Activated CD4-positive, alpha-beta T cell treated with anti-CD3 and anti-CD28 coated beads, Interleukin-2, amount 10 ng/mL, durations not matched to agents 24 days and 14 days (primary cell): ENCODE measurements at regions not wholly inside any gene's neighbourhood (a gene's known extent, or its start where the extent isn't known, plus 50 kb on each side); places are given as distances from the start of the nearest gene placed in this dataset.

Experiments used
- DNase-seq: peaks from one replicate; pipeline ENCODE4 v3.0.0; 2022
- H3K27ac Mint-ChIP-seq: one replicate; pipeline ENCODE4 v1.8.0; 2022; ENCODE audit warnings: mild to moderate bottlenecking, mixed read lengths
- H3K27me3 Mint-ChIP-seq: one replicate; pipeline ENCODE4 v1.8.0; 2022; ENCODE audit warnings: mixed read lengths
- H3K36me3 Mint-ChIP-seq: one replicate; pipeline ENCODE4 v1.8.0; 2022; ENCODE audit warnings: low read depth, mild to moderate bottlenecking, mixed read lengths
- H3K4me1 Mint-ChIP-seq: one replicate; pipeline ENCODE4 v1.8.0; 2021; ENCODE audit warnings: mixed read lengths
- H3K4me3 Mint-ChIP-seq: one replicate; pipeline ENCODE4 v1.8.0; 2022; ENCODE audit warnings: mild to moderate bottlenecking, moderate library complexity, mixed read lengths
- H3K9me3 Mint-ChIP-seq: one replicate; pipeline ENCODE4 v1.8.0; 2021; ENCODE audit warnings: mixed read lengths
- intact Hi-C: fragments of 100-400 bp; cut with micrococcal nuclease; formaldehyde crosslinking; loops from one replicate; pipeline ENCODE4 v1.15.1; 2023

- no peak overlapping the region for H3K27ac Mint-ChIP-seq
- H3K4me3 Mint-ChIP-seq = no peak overlapping the region
- no peaks in the 10 kb centered on the region for H3K36me3 Mint-ChIP-seq
- no peaks in the 10 kb centered on the region for H3K4me1 Mint-ChIP-seq
- DNase-seq = no peak
- no peaks in the 10 kb centered on the region for H3K9me3 Mint-ChIP-seq
- intact Hi-C loops = no loop called here
- H3K27me3 Mint-ChIP-seq = peaks cover 2% of the 10 kb centered on the region
Measured at GRCh38 chr14:49401373-49401772, 184.8 kb downstream of the RPS29 start.

- Mint-ChIP-seq H3K36me3 (no peaks in the 10 kb centered on the region), H3K27me3 (peaks cover 2% of the 10 kb centered on the region), H3K27ac (no peak overlapping the region), H3K4me3 (no peak overlapping the region), H3K4me1 (no peaks in the 10 kb centered on the region), H3K9me3 (no peaks in the 10 kb centered on the region)
- intact Hi-C loops = no loop called here
- no peak for DNase-seq
Measured at GRCh38 chr14:49396801-49397200, 189.4 kb downstream of the RPS29 start.

GRCh38 chr14:49381778-49382177 is 204.4 kb downstream of the RPS29 start:
- Mint-ChIP-seq H3K27ac (no peak overlapping the region), H3K36me3 (no peaks in the 10 kb centered on the region), H3K4me3 (no peak overlapping the region), H3K27me3 (no peaks in the 10 kb centered on the region), H3K4me1 (no peaks in the 10 kb centered on the region), H3K9me3 (peaks cover 6% of the 10 kb centered on the region)
- intact Hi-C loops = no loop called here
- no peak for DNase-seq

- Mint-ChIP-seq H3K27ac (no peak overlapping the region), H3K4me3 (no peak overlapping the region), H3K9me3 (no peaks in the 10 kb centered on the region), H3K27me3 (no peaks in the 10 kb centered on the region), H3K4me1 (no peaks in the 10 kb centered on the region), H3K36me3 (no peaks in the 10 kb centered on the region)
- intact Hi-C loops = no loop called here
- DNase-seq = no peak
Measured at GRCh38 chr14:49367696-49368095, 218.5 kb downstream of the RPS29 start.

GRCh38 chr14:49366416-49366815 is 219.8 kb downstream of the RPS29 start:
- intact Hi-C loops = no loop called here
- Mint-ChIP-seq H3K36me3 (no peaks in the 10 kb centered on the region), H3K27ac (no peak overlapping the region), H3K9me3 (no peaks in the 10 kb centered on the region), H3K4me3 (no peak overlapping the region), H3K4me1 (no peaks in the 10 kb centered on the region), H3K27me3 (no peaks in the 10 kb centered on the region)
- no peak for DNase-seq

- H3K4me3 Mint-ChIP-seq = no peak overlapping the region
- no peak for DNase-seq
- H3K27ac Mint-ChIP-seq = no peak overlapping the region
- no peaks in the 10 kb centered on the region for H3K27me3 Mint-ChIP-seq
- no peaks in the 10 kb centered on the region for H3K4me1 Mint-ChIP-seq
- no peaks in the 10 kb centered on the region for H3K36me3 Mint-ChIP-seq
- intact Hi-C loops = no loop called here
- H3K9me3 Mint-ChIP-seq = peaks cover 5% of the 10 kb centered on the region
Measured at GRCh38 chr14:49364752-49365117, 221.4 kb downstream of the RPS29 start.

GRCh38 chr14:49363821-49364751 is 222.1 kb downstream of the RPS29 start:
- H3K4me1 Mint-ChIP-seq = no peaks in the 10 kb centered on the region
- no peaks in the 10 kb centered on the region for H3K27me3 Mint-ChIP-seq
- intact Hi-C loops = no loop called here
- no peak overlapping the region for H3K4me3 Mint-ChIP-seq
- DNase-seq = no peak
- peaks cover 5% of the 10 kb centered on the region for H3K9me3 Mint-ChIP-seq
- no peaks in the 10 kb centered on the region for H3K36me3 Mint-ChIP-seq
- no peak overlapping the region for H3K27ac Mint-ChIP-seq

- Mint-ChIP-seq H3K4me1 (no peaks in the 10 kb centered on the region), H3K36me3 (no peaks in the 10 kb centered on the region), H3K4me3 (no peak overlapping the region), H3K27me3 (no peaks in the 10 kb centered on the region), H3K9me3 (peaks cover 5% of the 10 kb centered on the region), H3K27ac (no peak overlapping the region)
- no peak for DNase-seq
- intact Hi-C loops = no loop called here
Measured at GRCh38 chr14:49362916-49363315, 223.3 kb downstream of the RPS29 start.

- no peak for DNase-seq
- no peaks in the 10 kb centered on the region for H3K27me3 Mint-ChIP-seq
- no peak overlapping the region for H3K4me3 Mint-ChIP-seq
- H3K9me3 Mint-ChIP-seq = no peaks in the 10 kb centered on the region
- intact Hi-C loops = no loop called here
- H3K27ac Mint-ChIP-seq = no peak overlapping the region
- no peaks in the 10 kb centered on the region for H3K36me3 Mint-ChIP-seq
- no peaks in the 10 kb centered on the region for H3K4me1 Mint-ChIP-seq
Measured at GRCh38 chr14:49339130-49339529, 247.1 kb downstream of the RPS29 start.

- no peak overlapping the region for H3K4me3 Mint-ChIP-seq
Measured at GRCh38 chr14:49319810-49320209, 266.4 kb downstream of the RPS29 start.

GRCh38 chr14:49315570-49315969 is 270.6 kb downstream of the RPS29 start:
- H3K27ac Mint-ChIP-seq = no peak overlapping the region
- intact Hi-C loops = no loop called here
- no peak for DNase-seq
- H3K27me3 Mint-ChIP-seq = no peaks in the 10 kb centered on the region
- H3K36me3 Mint-ChIP-seq = no peaks in the 10 kb centered on the region
- no peak overlapping the region for H3K4me3 Mint-ChIP-seq
- H3K9me3 Mint-ChIP-seq = no peaks in the 10 kb centered on the region
- H3K4me1 Mint-ChIP-seq = no peaks in the 10 kb centered on the region

More at GRCh38 chr14:49319810-49320209, 266.4 kb downstream of the RPS29 start:
- Mint-ChIP-seq H3K36me3 (no peaks in the 10 kb centered on the region), H3K9me3 (no peaks in the 10 kb centered on the region), H3K27ac (no peak overlapping the region), H3K4me1 (no peaks in the 10 kb centered on the region), H3K27me3 (no peaks in the 10 kb centered on the region)
- DNase-seq = no peak
- intact Hi-C loops = no loop called here

GRCh38 chr14:49314737-49315136 is 271.4 kb downstream of the RPS29 start:
- no peaks in the 10 kb centered on the region for H3K4me1 Mint-ChIP-seq
- H3K27me3 Mint-ChIP-seq = no peaks in the 10 kb centered on the region
- H3K4me3 Mint-ChIP-seq = no peak overlapping the region
- no peaks in the 10 kb centered on the region for H3K36me3 Mint-ChIP-seq
- H3K27ac Mint-ChIP-seq = no peak overlapping the region
- no peaks in the 10 kb centered on the region for H3K9me3 Mint-ChIP-seq
- intact Hi-C loops = no loop called here
- no peak for DNase-seq

GRCh38 chr14:49313108-49313507 is 273.1 kb downstream of the RPS29 start:
- H3K9me3 Mint-ChIP-seq = no peaks in the 10 kb centered on the region
- no peaks in the 10 kb centered on the region for H3K27me3 Mint-ChIP-seq
- no peaks in the 10 kb centered on the region for H3K36me3 Mint-ChIP-seq
- H3K4me3 Mint-ChIP-seq = no peak overlapping the region
- intact Hi-C loops = no loop called here
- H3K4me1 Mint-ChIP-seq = no peaks in the 10 kb centered on the region
- H3K27ac Mint-ChIP-seq = no peak overlapping the region
- no peak for DNase-seq

- intact Hi-C loops = no loop called here
- Mint-ChIP-seq H3K27me3 (no peaks in the 10 kb centered on the region), H3K4me1 (no peaks in the 10 kb centered on the region), H3K36me3 (no peaks in the 10 kb centered on the region), H3K27ac (no peak overlapping the region), H3K4me3 (no peak overlapping the region), H3K9me3 (no peaks in the 10 kb centered on the region)
- no peak for DNase-seq
Measured at GRCh38 chr14:49310298-49310697, 275.9 kb downstream of the RPS29 start.
